Bronchial epithelial cell (primary cell): ENCODE measurements at regions not wholly inside any gene's neighbourhood (a gene's known extent, or its start where the extent isn't known, plus 50 kb on each side); places are given as distances from the start of the nearest gene placed in this dataset.
"Not testable (repeated sequence)": the region's sequence is repeated elsewhere in the genome, so short reads cannot be mapped to it uniquely, and the experiment has no call there.

Source experiments
- DNase-seq: peaks from one replicate; pipeline ENCODE4 v3.0.0-alpha.2; 2010; ENCODE audit warnings: low read depth
- FAIRE-seq: peaks from 2 replicates; lab custom pipeline; 2011; peaks lifted over from hg19 to GRCh38; lab: Jason Lieb, UNC
- H3K27me3 ChIP-seq: 2 replicates; pipeline ENCODE4 v1.5.1; 2011; ENCODE audit warnings: low read length; ENCODE audit not compliant: control insufficient read depth, insufficient read depth
- H3K36me3 ChIP-seq: 2 replicates; pipeline ENCODE4 v1.5.1; 2011; ENCODE audit warnings: low read length; ENCODE audit not compliant: control insufficient read depth, insufficient read depth
- H3K4me3 ChIP-seq: 2 replicates; pipeline ENCODE4 v1.5.1; 2011; ENCODE audit warnings: mild to moderate bottlenecking, low read depth, low read length, control low read depth
- CTCF ChIP-seq: IDR thresholded peaks from 2 replicates; pipeline ENCODE4 v1.5.1; 2011; ENCODE audit warnings: mild to moderate bottlenecking, moderate library complexity, low read length, control low read depth, inconsistent platforms; ENCODE audit not compliant: insufficient read depth, severe bottlenecking

- DNase-seq: no peak
- no peaks in the 10 kb centered on the region for H3K36me3 ChIP-seq
- no peak overlapping the region for H3K4me3 ChIP-seq
- FAIRE-seq: no peak
- no peaks in the 10 kb centered on the region for H3K27me3 ChIP-seq
- no peak for TF ChIP-seq CTCF
Observed at GRCh38 chr10:37473906-37474305, 348.5 kb downstream of the ANKRD30A start.

GRCh38 chr10:37467246-37467645, 341.8 kb downstream of the ANKRD30A start:
- Histone ChIP-seq H3K27me3 (no peaks in the 10 kb centered on the region), H3K4me3 (no peak overlapping the region), H3K36me3 (no peaks in the 10 kb centered on the region)
- no peak for TF ChIP-seq CTCF
- no peak for FAIRE-seq
- no peak for DNase-seq

GRCh38 chr10:37456456-37456855, 331.1 kb downstream of the ANKRD30A start:
- DNase-seq: no peak
- TF ChIP-seq CTCF: no peak
- no peak for FAIRE-seq

GRCh38 chr10:37448161-37448560, 322.8 kb downstream of the ANKRD30A start:
- Histone ChIP-seq H3K36me3 (no peaks in the 10 kb centered on the region), H3K27me3 (no peaks in the 10 kb centered on the region), H3K4me3 (no peak overlapping the region)
- FAIRE-seq (no peak), DNase-seq (no peak)
- TF ChIP-seq CTCF: no peak

More at GRCh38 chr10:37456456-37456855, 331.1 kb downstream of the ANKRD30A start:
- no peak overlapping the region for H3K4me3 ChIP-seq
- H3K27me3 ChIP-seq: no peaks in the 10 kb centered on the region
- H3K36me3 ChIP-seq: no peaks in the 10 kb centered on the region

GRCh38 chr10:37442882-37443281, 317.5 kb downstream of the ANKRD30A start:
- TF ChIP-seq CTCF: no peak
- Histone ChIP-seq H3K27me3 (no peaks in the 10 kb centered on the region), H3K36me3 (no peaks in the 10 kb centered on the region), H3K4me3 (no peak overlapping the region)
- DNase-seq (no peak), FAIRE-seq (no peak)

- not testable (repeated sequence) for H3K27me3 ChIP-seq, FAIRE-seq, H3K4me3 ChIP-seq, DNase-seq, H3K36me3 ChIP-seq
Observed at GRCh38 chr10:37441224-37441623, 315.8 kb downstream of the ANKRD30A start.
